ENCODE measurements at regions not wholly inside any gene's neighbourhood (a gene's known extent, or its start where the extent isn't known, plus 50 kb on each side); places are given as distances from the start of the nearest gene placed in this dataset.

DNA sequence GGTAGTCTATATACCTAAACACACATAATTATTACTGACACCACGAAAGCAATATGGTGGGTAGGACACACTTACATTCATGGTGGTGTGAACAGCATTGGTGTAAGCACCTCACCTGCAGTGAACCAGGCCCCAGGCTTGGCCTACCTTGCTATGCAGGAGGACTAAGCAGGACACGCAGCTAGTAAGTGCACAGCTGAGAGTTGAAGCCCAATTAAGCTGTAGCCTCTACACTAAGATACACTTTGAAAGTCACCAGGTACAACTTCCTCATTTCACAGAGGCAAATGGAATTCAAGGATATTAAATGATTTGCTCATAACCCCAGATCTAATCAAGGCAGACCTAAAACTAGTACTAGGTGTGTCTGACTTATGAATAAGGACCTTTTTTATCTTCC, 145.8 kb upstream of the PAPPA start (continued):
- TF ChIP-seq, protein P1, sequence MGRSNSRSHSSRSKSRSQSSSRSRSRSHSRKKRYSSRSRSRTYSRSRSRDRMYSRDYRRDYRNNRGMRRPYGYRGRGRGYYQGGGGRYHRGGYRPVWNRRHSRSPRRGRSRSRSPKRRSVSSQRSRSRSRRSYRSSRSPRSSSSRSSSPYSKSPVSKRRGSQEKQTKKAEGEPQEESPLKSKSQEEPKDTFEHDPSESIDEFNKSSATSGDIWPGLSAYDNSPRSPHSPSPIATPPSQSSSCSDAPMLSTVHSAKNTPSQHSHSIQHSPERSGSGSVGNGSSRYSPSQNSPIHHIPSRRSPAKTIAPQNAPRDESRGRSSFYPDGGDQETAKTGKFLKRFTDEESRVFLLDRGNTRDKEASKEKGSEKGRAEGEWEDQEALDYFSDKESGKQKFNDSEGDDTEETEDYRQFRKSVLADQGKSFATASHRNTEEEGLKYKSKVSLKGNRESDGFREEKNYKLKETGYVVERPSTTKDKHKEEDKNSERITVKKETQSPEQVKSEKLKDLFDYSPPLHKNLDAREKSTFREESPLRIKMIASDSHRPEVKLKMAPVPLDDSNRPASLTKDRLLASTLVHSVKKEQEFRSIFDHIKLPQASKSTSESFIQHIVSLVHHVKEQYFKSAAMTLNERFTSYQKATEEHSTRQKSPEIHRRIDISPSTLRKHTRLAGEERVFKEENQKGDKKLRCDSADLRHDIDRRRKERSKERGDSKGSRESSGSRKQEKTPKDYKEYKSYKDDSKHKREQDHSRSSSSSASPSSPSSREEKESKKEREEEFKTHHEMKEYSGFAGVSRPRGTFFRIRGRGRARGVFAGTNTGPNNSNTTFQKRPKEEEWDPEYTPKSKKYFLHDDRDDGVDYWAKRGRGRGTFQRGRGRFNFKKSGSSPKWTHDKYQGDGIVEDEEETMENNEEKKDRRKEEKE (IDR thresholded peaks at IDR 0.05), result no peak
- TF ChIP-seq, protein P2, sequence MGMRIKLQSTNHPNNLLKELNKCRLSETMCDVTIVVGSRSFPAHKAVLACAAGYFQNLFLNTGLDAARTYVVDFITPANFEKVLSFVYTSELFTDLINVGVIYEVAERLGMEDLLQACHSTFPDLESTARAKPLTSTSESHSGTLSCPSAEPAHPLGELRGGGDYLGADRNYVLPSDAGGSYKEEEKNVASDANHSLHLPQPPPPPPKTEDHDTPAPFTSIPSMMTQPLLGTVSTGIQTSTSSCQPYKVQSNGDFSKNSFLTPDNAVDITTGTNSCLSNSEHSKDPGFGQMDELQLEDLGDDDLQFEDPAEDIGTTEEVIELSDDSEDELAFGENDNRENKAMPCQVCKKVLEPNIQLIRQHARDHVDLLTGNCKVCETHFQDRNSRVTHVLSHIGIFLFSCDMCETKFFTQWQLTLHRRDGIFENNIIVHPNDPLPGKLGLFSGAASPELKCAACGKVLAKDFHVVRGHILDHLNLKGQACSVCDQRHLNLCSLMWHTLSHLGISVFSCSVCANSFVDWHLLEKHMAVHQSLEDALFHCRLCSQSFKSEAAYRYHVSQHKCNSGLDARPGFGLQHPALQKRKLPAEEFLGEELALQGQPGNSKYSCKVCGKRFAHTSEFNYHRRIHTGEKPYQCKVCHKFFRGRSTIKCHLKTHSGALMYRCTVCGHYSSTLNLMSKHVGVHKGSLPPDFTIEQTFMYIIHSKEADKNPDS (CRISPR knock-in tag; IDR thresholded peaks at IDR 0.05), result no peak
- TF ChIP-seq ISL2 (CRISPR knock-in tag; IDR thresholded peaks at IDR 0.05), result no peak
- TF ChIP-seq RERE (CRISPR knock-in tag; IDR thresholded peaks at IDR 0.05; ENCODE audit: low read depth), result no peak
- TF ChIP-seq, protein P3, sequence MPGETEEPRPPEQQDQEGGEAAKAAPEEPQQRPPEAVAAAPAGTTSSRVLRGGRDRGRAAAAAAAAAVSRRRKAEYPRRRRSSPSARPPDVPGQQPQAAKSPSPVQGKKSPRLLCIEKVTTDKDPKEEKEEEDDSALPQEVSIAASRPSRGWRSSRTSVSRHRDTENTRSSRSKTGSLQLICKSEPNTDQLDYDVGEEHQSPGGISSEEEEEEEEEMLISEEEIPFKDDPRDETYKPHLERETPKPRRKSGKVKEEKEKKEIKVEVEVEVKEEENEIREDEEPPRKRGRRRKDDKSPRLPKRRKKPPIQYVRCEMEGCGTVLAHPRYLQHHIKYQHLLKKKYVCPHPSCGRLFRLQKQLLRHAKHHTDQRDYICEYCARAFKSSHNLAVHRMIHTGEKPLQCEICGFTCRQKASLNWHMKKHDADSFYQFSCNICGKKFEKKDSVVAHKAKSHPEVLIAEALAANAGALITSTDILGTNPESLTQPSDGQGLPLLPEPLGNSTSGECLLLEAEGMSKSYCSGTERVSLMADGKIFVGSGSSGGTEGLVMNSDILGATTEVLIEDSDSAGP (CRISPR knock-in tag; IDR thresholded peaks at IDR 0.05; ENCODE audit: borderline replicate concordance), result no peak
